Suppressor macrophage (primary cell): ENCODE measurements at regions not wholly inside any gene's neighbourhood (a gene's known extent, or its start where the extent isn't known, plus 50 kb on each side); places are given as distances from the start of the nearest gene placed in this dataset.
A peak's percentile ranks its signal among the peaks of the same experiment; 100 is the strongest.
"Not testable (repeated sequence)": the region's sequence is repeated elsewhere in the genome, so short reads cannot be mapped to it uniquely, and the experiment has no call there.

Experiments used
- DNase-seq, 4 experiments: peaks; one replicate each; pipeline ENCODE4 v3.0.0-alpha.2; 2020 to 2022

DNA sequence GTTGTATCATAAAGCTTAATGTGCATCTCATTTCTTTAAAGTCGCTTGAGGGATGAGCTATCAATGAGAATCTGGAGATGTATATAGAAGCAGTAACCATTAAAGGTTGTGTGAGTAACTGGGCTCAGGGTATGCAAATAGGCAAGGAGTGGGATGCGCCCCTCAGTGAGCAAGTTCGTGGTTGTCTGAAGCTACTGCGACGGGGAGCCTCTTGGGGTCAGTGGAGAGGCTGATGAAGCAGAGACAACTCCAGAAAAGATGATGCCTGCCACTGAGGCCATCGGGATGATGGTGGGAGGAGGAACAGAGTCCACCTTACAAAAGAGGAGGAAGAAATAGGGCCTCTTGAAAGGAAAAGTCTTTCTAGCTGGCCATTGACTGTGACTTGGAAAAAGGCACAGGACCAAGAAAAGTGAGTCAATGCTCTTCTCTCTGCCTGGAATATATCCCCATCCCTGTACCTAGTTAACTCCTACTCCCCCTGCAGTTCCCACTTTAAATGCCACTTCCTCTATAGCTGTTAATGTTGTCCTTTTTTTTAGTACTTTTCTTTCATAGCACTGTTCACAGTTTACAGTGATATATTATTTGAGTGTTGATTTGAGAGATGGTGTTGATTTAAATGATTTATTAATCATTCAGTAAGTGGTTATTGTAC lies 51.4 kb upstream of the LSM6 start:
- DNase-seq: peak in 2 of 4 experiments; percentile 40 to 41

DNA sequence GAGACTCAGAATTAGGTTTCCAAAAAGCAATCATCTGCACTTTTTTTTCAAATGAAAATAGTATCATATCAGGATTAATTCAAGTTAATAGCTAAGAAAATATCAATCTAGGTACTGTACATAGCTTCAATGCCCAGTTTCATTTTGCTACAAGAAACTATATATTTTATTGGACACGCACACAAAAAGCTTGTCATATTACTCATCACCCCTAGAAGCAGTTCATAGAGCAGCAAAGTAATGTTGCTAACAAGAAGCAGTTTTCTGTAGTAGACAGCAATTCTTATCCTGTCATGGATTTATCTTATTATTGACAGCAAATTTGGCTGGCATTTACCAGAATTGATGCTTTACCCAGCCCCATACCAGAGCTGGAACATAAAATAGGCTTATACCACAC lies 52.3 kb upstream of the LSM6 start:
- no peak for DNase-seq

DNA sequence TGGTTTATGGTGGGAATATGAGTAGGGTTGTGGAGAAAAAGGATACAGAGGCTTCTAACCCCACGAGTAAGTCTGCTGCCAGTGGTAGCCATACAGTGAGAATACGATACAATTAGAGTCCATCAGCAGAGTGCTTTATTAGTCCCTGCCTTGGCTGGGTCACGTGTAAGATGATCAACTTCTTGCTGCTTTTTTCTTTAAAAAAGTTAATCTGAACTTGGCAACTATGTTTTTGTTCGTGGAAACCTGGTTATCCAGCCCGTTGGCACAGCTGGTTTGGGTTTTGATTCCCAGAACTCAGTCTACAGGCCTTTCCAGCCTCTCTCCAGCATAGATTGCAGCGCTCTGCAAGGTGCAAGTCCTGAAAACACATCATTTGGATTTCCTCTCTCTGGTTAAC lies 53.1 kb upstream of the LSM6 start:
- no peak for DNase-seq

DNA sequence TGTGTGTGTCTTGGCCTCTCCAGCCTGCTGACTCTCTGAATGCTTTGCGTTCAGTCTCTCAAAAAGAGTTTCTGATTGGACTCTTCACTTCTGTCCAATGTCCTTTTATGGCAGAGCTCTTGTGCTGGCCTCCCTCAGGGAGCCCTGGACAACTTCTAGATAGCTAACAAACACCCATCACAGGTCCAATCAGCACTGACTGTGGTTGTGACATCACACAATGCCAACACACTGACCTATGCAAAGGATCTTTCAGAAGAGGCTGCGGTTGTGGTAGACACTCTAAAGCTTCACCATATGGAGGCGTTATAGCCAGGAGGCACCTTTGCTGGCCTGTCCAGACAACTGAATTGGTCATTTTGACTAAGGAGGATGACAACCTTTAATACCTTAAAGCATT lies 53.8 kb upstream of the LSM6 start:
- no peak for DNase-seq

DNA sequence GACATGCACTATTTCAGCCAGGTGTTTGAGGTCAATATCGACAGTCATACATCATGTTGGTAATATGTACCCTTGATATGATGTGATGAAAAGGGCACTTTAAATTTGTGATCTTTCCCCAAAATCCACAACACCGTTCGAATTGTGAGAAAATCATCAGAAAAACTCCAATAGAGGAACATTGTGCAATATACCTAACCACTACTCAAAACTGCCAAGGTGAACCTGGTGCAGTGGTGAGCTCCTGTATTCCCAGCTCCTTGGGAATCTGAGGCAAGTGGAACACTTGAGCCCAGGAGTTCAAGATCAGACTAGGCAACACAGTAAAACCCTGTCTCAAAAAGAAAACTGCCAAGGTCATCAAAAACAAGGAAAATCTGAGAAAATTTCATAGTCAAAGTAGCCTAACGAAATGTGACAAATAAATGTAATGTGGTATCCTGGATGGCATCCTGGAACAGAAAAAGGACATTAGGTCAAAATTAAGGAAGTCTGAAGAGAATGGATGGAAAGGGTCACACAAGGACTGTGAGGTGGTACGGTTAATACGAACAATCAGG lies 55.6 kb upstream of the LSM6 start:
- DNase-seq: no peak

DNA sequence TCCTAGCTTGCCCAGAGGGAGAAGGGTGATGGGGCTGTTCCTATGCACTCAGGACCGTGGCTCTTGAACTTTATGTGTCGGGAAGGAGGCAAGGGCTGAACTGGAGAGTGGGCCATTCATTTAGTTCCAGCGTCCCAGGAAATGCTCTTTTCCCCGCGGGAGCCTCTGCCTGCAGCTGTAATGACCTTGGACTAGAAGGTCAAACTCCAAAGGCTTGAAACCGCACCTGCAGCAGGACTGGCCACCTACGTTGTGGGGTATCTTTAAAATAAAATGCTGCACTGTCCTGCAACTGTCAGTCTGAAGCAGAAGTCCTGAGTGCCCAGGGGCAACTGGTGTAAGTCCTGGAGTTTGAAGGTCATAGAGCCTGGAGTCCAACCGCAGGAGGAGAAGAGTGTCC lies 61.5 kb upstream of the LSM6 start:
- no peak for DNase-seq

DNA sequence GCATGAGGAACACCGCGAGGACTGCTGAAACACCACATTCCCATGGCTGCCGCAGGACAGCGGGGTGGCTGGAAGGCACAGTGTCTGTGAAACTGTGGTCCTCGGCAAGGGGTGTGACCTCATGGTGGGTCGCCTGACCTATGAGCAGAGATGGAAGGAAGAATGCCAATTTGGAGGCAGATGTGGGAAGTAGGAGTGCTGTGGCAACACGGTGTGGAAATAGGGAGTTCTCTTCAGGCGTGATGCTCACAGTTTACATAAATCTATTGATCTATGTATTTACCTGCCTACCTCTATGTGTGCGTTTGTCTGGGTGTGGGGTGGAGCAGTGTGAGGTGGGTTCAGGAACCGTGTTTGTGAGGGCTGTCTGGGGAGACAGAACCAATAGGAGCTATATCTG lies 62.3 kb upstream of the LSM6 start:
- peak in 1 of 4 experiments; percentile 4 for DNase-seq

DNA sequence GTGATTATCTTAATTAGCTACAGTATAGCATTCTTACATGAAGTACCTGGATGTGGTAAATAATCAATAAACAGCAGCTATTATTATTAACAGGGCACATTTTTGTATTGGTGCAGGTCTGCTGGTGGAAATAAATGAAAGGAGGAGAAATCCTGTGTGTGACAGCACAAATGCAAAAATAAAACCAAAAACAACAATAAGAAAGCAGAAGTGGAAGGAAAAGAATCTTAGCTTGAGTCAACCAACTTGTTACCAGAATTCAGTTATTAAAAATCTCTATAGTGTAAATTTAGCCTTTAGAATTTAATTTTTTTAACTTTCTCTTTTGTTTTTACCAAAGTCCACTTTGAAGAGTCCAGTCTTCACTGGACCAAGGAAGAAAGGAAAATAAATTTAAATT lies 63.1 kb upstream of the LSM6 start:
- DNase-seq: peak in 2 of 4 experiments; percentile 26 to 36

DNA sequence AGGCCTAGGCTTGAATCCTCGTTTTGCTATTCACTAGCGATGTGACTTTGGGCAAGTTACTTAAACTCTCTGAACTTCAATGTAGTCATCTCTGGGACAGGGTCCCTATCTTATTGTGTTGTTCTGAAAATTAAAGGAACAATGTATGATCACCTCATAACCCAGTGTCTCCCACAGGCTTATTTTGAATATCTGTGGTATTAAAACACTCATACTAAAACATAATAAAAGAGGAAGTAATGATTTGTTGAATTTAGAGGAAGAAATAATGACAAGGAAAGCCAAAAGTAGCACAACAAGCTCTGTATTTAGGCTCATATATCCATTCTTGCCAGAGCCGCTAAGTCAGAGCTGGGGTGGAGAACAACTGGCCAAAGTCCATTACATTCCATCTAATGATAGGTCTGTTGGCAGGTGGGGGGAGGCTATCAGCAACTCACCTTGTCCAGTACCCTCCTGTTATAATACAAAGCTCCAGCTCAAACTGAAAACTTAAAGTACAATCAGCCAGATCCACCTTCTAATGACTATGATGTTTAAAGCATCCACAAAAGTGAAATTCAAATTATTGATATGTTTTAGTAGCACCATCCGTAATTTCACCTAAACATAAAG lies 64.5 kb upstream of the LSM6 start:
- peak in 2 of 4 experiments; percentile 59 to 60 for DNase-seq

DNA sequence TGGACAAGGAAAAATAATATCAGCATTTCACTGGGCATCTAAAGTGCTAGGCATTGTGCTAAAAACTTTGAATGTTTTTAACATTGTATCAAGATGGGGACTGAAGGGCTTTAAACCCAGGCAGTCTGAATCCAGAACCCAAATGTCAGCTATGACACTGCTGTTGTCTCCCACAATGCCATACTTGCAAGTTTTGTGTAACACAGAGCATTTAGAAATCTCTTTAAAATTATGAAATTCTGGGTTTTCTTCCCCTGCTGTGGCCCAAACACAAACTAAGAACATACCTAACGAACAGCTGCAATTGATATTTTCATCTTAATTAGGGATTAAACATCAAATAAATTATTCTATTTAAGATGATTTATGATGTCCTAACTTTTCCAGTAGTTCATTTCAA lies 66.8 kb upstream of the LSM6 start:
- peak; percentile 13 to 60 (median 46) for DNase-seq

DNA sequence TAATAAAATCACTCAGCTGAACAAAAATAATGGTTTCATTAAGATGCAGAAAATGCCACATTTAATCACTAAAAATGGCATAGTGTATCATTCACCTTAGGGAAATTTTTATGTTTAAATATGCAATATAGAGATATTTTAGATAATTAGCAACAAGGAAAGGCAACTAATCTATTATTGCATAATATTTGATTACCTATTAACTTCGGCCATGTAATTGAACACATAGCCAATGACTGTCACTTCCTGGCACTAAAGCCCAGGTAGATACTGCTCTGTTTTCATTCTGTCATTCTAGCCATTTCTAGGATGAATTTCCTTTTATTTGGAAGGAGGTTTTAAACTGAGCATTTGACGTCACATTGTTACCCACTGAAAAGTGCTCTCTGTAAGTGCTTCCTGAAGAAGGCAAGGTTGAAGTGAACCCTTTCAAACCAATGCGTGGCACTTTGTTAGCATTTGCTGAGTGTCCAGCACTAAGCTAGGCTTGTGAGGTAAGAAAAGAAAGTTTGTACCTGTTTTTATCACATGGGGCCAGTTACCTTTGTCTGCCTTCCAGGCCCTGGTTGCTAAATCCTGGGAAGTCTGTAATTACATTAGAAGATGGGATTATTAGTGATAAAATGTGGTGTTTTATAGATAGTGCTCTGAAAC lies 67.8 kb upstream of the LSM6 start:
- no peak for DNase-seq

DNA sequence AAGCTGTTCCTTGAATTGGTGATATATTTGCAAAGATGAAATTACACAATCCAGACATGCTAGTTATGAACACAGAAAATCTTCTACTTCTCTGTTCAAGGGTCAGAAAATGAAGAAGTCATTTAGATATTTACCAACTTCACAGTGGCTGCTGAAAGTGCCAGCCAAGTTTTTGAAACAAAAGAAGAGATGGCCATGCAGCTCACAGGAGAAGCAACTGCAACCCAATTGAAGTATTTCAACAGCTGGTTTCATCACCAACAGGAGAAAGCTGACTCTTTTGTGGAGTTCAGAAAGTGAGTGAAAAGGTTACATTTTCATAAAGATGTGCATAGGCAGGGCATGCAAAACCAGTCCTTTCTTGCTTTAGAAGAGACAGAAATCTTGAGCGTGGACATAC lies 70.1 kb upstream of the LSM6 start:
- peak; percentile 67 to 93 (median 82) for DNase-seq

DNA sequence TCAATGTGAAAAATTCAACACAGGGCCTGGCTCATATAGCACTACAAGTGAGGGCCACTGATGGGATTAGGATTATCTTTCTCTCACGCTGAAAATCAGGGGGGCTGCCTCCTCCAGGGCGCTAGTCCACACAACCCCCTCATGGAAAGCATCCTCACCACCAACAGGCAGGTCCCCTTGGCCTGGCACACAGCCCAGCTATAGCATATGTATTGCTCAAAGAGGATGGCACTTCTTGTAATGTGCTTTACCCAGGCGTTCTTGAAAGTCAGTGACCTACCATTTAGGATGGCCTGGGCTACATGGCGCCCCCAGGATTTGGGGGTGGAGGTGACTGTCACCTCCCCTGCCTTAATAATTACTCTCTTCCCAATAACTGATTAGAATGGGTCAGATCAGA lies 71.0 kb upstream of the LSM6 start:
- peak in 2 of 4 experiments; percentile 6 to 16 for DNase-seq

DNA sequence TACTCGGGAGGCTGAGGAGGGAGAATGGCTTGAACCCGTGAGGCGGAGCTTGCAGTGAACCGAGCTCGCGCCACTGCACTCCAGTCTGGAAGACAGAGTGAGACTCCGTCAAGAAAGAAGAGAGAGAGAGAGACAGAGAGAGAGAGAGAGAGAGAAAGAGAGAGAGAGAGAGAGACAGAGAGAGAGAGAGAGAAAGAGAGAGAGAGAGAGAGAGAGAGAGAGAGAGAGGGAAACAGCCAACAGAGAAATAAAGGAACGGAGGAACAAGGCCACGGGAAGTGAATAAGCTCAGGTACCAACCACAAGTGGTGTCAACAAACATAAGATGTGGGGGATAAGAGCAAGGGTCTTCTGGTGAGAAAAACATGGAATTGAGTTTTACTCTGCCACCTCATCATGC lies 71.5 kb upstream of the LSM6 start:
- DNase-seq: not testable (repeated sequence)

DNA sequence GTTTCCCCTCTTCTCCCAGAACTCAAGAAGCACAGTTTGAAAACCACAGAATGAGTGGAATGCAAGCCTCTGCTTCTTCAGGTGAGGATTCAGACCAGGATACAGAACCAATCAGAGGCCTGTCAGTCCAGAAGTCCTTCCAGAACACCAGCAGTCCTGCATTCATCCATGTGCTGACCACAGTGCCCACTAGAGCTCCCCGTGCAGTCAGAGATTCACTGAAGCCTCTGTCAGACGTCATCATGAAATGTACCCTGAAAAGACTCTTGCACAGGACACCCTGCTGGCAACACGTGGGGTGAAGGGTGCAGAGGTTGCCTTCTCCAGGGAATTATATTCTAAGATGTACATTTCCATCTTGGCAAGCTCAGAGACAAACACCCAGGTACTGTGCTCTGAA lies 75.9 kb upstream of the LSM6 start:
- DNase-seq: no peak

DNA sequence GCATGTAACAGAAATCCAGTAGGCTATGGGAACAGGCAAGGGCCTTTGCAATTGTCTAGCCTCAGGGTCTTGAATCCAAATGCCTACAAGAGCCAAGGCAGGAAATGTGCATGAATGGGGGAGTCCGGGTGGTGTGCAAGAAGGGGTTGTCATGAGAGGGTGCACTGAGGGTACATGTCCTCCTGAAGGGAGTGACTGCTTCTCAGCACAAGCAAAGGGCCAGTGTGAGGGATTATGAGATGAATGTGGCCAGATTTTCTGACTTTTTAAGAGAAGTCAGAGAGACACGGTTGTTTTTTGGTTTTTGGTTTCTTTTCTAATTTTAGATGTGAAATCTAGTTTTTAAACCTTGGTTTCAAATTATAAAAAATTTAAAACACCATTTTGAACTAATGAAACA lies 76.5 kb upstream of the LSM6 start:
- DNase-seq: no peak

DNA sequence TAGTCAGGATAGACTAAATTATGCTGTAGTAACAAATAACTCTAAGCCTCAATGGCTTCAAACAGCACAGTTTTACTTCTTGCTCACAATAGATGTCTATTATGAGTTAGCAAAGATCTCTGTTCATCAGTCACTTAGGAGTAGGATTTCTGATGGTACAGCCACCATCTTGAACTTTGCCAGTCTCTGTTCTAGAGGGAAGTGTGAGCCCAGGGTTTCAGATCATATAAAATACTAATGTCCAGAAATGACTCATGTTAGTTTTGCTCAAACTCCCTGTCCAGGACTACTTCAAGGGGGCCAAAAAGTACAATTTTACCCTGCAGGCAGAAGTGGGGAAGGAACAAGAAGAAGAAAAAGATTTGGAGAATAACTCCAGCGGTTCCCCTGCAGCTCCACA lies 77.1 kb upstream of the LSM6 start:
- DNase-seq: no peak

DNA sequence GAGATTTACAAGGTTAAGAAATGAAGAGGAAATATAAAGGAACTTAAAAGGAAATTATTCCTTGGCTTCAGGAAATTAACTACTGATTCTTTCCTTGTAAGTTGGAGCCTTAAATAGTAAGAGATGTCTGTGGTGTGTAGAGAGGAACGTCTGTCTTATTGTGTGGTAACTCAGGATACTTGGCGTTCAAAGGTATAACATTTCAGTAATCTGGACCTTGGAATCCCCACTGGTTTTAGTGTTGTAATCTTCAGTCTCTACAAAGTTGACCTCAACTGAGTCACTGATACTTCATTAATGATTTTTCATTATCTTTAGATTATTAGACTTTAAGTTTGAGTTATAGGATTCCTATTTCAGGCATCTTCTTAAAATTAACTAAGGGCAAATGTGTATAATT lies 79.1 kb upstream of the LSM6 start:
- no peak for DNase-seq

DNA sequence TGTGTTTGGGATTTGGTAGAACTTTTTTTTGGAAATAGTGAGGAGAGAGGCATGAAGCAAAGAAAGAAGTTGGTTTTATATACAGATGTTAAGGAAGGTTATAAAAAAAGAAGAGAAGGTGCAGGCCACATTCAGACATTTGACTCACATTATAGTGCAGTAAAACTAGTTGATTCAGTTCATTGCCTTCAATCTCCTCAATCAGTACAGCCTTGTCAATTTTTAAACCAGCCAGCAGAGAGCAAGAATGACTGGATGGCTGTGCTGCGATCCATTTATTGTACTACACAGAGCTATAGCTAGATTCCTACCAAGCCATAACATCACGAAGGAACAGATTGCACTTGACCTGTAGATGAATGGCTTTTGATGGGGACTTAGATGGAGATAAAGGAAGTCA lies 79.7 kb upstream of the LSM6 start:
- DNase-seq: no peak

DNA sequence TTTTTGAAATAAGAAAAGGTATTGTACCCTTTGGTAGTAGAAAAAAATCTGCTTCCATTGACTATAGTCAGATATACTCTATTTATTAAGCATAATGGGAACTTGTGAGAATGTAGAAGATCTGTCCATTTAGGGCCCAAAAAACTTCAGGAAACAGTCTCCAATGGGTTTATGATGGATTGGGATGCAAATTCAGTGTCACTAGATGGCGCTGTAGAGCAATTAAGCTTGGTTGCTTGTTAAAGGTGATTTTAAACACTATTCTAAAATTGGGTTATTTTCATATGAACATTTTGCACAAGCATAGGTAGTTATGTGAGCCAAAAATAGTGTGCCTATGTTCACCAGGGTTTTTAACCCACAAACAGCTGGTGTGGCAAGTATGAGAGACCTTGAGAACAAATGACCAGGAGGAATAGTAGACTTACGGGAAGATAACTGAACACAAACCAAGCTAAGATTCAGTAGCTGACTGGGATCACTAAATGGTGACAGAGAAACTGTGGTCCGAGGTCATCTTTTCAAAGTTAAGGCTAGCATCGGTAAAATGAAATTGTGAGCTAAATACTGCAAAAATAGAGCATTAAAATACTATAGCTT lies 80.3 kb upstream of the LSM6 start:
- DNase-seq: peak; percentile 74 to 87 (median 80)

DNA sequence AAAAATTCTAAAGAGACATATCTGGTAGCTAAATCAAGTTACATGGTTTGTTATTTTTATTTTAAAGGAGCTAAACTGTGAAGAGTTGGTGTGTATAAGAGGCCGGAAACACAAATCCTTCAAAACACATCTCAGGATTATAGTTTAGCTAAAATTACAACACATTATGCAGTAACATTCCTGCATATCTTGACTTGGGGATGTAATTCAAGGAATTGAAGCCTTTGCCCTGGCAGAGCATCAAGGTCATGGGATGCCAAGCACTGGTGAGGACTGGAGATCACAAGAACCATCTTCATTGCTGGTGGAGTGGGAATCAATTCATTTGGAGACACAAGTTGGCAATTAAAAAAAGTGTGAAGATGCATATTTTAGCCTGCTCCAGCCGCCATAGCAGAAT lies 86.8 kb upstream of the LSM6 start:
- no peak for DNase-seq

DNA sequence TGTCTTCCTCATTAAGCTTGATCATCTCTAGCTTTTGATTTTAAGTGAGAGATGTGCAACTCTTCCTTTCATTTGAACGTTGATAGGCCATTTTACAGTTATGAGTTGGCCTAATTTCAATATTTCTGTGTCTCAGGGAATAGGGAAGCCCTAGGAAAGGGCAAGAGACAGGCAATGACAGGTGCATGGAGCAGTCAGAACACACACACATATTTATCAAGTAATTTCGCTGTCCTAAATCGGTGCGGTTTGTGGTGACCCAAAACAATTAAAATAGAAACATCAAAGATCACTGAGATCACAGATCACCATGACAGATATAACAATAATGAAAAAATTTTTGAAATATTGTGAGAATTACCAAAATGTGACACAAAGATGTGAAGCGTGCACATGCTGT lies 87.7 kb upstream of the LSM6 start:
- DNase-seq: no peak

DNA sequence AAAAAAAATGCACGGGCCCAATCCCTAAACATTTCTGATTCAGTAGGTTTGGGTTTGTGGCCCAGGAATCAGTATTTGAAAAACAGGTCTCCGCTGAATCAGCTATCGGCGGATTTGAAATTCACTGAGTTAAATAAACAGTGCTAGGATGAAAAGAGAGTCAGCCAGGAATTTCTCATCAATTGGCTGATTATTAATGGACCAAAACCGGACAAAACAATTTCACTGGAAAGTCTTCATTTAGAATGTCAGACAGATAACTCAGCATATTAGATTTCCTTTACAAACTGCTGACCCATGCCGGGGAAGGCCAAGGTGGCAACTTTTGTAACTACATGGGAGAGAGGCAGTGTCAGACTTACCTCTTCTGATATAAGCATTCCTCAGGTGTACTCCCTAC lies 99.4 kb upstream of the LSM6 start:
- no peak for DNase-seq

DNA sequence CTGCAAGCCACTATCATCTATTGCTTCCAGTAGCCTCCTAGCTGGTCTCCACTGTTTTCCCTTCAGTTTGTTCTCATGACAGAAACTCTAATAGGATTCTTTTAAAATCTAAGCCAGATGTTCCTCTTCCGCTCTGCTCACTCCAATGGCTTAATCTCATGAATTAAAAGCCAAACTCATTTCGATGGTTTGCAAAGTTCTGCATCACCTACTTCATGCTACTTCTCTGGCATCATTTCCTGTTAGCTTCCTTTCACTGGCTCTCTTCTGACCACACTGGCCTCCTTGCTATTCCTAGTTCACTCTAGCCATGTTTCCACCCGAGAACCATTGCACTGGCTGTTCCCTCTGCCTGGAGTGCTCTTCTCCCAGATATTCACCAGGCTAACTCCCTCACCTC lies 102.0 kb upstream of the LSM6 start:
- no peak for DNase-seq
